ENCODE measurements at regions not wholly inside any gene's neighbourhood (a gene's known extent, or its start where the extent isn't known, plus 50 kb on each side); places are given as distances from the start of the nearest gene placed in this dataset.

- POLR2A ChIA-PET (ENCODE audit: unreplicated experiment): no interaction called here
- no peak overlapping the region for H3K18ac ChIP-seq (ENCODE audit: low read depth, low read length)
Observed at GRCh38 chr15:93497291-93497690, 408.3 kb upstream of the RGMA start.

More at GRCh38 chr15:93497291-93497690, 408.3 kb upstream of the RGMA start:
- no peaks in the 10 kb centered on the region for H3K79me1 ChIP-seq (ENCODE audit: low read depth in 1 of 2, low read length in 2 of 2)
- no peak overlapping the region for H3K27ac ChIP-seq (ENCODE audit: insufficient read depth, low read length)
- no peak overlapping the region for H2AK9ac ChIP-seq (replicated peaks; ENCODE audit: low read depth, low read length, poor library complexity)
- no peak overlapping the region for H4K8ac ChIP-seq (ENCODE audit: low read depth in 2 of 2, low read length in 2 of 2)
- no peak overlapping the region for H3K4me2 ChIP-seq (ENCODE audit: low read depth, low read length)
- no peak overlapping the region for H2BK20ac ChIP-seq (ENCODE audit: low read depth, low read length)
- H3K14ac ChIP-seq (replicated peaks; ENCODE audit: low read depth, low read length): no peak overlapping the region
- intact Hi-C loops (cut with micrococcal nuclease) (no loop called here), in situ Hi-C loops (cut with MboI; ENCODE audit: low sequenced_read_pairs) (no loop called here), dilution Hi-C loops (cut with HindIII; ENCODE audit: low sequenced_read_pairs, unreplicated experiment) (no loop called here)
- no CpG with 5 or more reads among the region's 2 CpGs for WGBS, 2 experiments (ENCODE audit: extremely low coverage in 2 of 2, insufficient read length in 1 of 2)
- H2AFZ ChIP-seq (replicated peaks; ENCODE audit: low read length, poor library complexity): no peak overlapping the region
- H2BK120ac ChIP-seq (ENCODE audit: low read depth, low read length): no peak overlapping the region
- TF ChIP-seq USF2 (IDR thresholded peaks at IDR 0.05; ENCODE audit: low read depth, low read length) (no peak), MXI1 (IDR thresholded peaks at IDR 0.05; ENCODE audit: borderline replicate concordance, low read depth, low read length) (no peak), POLR2A (IDR thresholded peaks at IDR 0.05; ENCODE audit: low read depth, low read length) (no peak), ELK1 (IDR thresholded peaks at IDR 0.05; ENCODE audit: borderline replicate concordance, low read depth, low read length) (no peak), BHLHE40 (IDR thresholded peaks at IDR 0.05; ENCODE audit: low read depth, low read length) (no peak), CHD1 (IDR thresholded peaks at IDR 0.05; ENCODE audit: low read depth, low read length) (no peak), MAFK (IDR thresholded peaks at IDR 0.05; ENCODE audit: low read depth, low read length) (no peak), NFE2L2 (IDR thresholded peaks at IDR 0.05; ENCODE audit: low read depth, low read length) (no peak), CEBPB (IDR thresholded peaks at IDR 0.05; ENCODE audit: low read depth, low read length) (no peak), RAD21 (IDR thresholded peaks at IDR 0.05; ENCODE audit: low read length) (no peak), RFX5 (IDR thresholded peaks at IDR 0.05; ENCODE audit: low read depth, low read length) (no peak)
- TF ChIP-seq, protein P1, sequence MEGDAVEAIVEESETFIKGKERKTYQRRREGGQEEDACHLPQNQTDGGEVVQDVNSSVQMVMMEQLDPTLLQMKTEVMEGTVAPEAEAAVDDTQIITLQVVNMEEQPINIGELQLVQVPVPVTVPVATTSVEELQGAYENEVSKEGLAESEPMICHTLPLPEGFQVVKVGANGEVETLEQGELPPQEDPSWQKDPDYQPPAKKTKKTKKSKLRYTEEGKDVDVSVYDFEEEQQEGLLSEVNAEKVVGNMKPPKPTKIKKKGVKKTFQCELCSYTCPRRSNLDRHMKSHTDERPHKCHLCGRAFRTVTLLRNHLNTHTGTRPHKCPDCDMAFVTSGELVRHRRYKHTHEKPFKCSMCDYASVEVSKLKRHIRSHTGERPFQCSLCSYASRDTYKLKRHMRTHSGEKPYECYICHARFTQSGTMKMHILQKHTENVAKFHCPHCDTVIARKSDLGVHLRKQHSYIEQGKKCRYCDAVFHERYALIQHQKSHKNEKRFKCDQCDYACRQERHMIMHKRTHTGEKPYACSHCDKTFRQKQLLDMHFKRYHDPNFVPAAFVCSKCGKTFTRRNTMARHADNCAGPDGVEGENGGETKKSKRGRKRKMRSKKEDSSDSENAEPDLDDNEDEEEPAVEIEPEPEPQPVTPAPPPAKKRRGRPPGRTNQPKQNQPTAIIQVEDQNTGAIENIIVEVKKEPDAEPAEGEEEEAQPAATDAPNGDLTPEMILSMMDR (conservative IDR thresholded peaks at IDR 0.05; ENCODE audit: low read depth, low read length): no peak
- H3K23ac ChIP-seq (ENCODE audit: low read depth, low read length): no peak overlapping the region
- H4K20me1 ChIP-seq (ENCODE audit: insufficient read depth, low read length): no peaks in the 10 kb centered on the region
- CTCF ChIA-PET: no interaction called here
- H2BK15ac ChIP-seq (ENCODE audit: low read depth, low read length): no peak overlapping the region
- H2AK5ac ChIP-seq (ENCODE audit: low read depth, low read length): no peak overlapping the region
- H4K5ac ChIP-seq (ENCODE audit: low read depth, low read length): no peak overlapping the region
- H3K27me3 ChIP-seq (ENCODE audit: control insufficient read depth, insufficient read depth, low read length): no peaks in the 10 kb centered on the region
- ATAC-seq (ENCODE audit: low read depth) (no peak), DNase-seq (no peak)
- H3K9me3 ChIP-seq (ENCODE audit: control insufficient read depth, insufficient read depth, low read length): peaks cover 12% of the 10 kb centered on the region
- H3K56ac ChIP-seq (ENCODE audit: extremely low read depth, insufficient read depth, low read length): no peak overlapping the region
- no peak overlapping the region for H3K9ac ChIP-seq (ENCODE audit: low read depth, low read length)
- H2BK5ac ChIP-seq (ENCODE audit: low read depth, low read length, poor library complexity, severe bottlenecking): no peak overlapping the region
- H3K4me3 ChIP-seq (ENCODE audit: insufficient read depth, low read depth, low read length): no peak overlapping the region
- no TSS peak for BruUV-seq (replicated peaks)
- H3K36me3 ChIP-seq (ENCODE audit: control insufficient read depth, insufficient read depth, low read length): no peaks in the 10 kb centered on the region
- no peak overlapping the region for H3K4ac ChIP-seq (ENCODE audit: low read depth, low read length)
- no peak overlapping the region for H4K91ac ChIP-seq (ENCODE audit: insufficient read depth, low read depth, low read length)
- no peaks in the 10 kb centered on the region for H3K4me1 ChIP-seq (ENCODE audit: control insufficient read depth, insufficient read depth, low read length)
- no peaks in the 10 kb centered on the region for H3K9me1 ChIP-seq (ENCODE audit: insufficient read depth, low read length)
